Activated B cell treated with CpG ODN at 0.5 μM for 24 hours (primary cell): ENCODE measurements at regions not wholly inside any gene's neighbourhood (a gene's known extent, or its start where the extent isn't known, plus 50 kb on each side); places are given as distances from the start of the nearest gene placed in this dataset.

Source experiments
- ATAC-seq: fragments of 200-7000 bp; cut with Tn5 transposase; one replicate; pipeline ENCODE4 v1.10.0; 2021; ENCODE audit warnings: low read depth, mild to moderate bottlenecking, moderate library complexity
- CTCF ChIA-PET: fragments of 350-600 bp; sonication (Branson Sonifier 250); formaldehyde crosslinking; loops from one replicate; lab custom pipeline; 2021; ENCODE audit warnings: antibody characterized with exemption; lab: Charles Lee
- POLR2A ChIA-PET: fragments of 350-600 bp; sonication (Branson Sonifier 250); formaldehyde crosslinking; loops from one replicate; lab custom pipeline; 2021; ENCODE audit warnings: antibody characterized with exemption; lab: Charles Lee
- DNase-seq: peaks from one replicate; pipeline ENCODE4 v3.0.0; 2022
- H3K27ac Mint-ChIP-seq: one replicate; pipeline ENCODE4 v1.8.0; 2020; ENCODE audit warnings: mixed read lengths
- H3K27me3 Mint-ChIP-seq: one replicate; pipeline ENCODE4 v1.8.0; 2021; ENCODE audit warnings: mixed read lengths
- H3K36me3 Mint-ChIP-seq: one replicate; pipeline ENCODE4 v1.8.0; 2021; ENCODE audit warnings: low read depth, mixed read lengths
- H3K4me1 Mint-ChIP-seq: one replicate; pipeline ENCODE4 v1.8.0; 2021; ENCODE audit warnings: mixed read lengths
- H3K4me3 Mint-ChIP-seq: one replicate; pipeline ENCODE4 v1.8.0; 2020; ENCODE audit warnings: mild to moderate bottlenecking, mixed read lengths
- H3K9me3 Mint-ChIP-seq: one replicate; pipeline ENCODE4 v1.8.0; 2020; ENCODE audit warnings: mixed read lengths
- intact Hi-C: fragments of 100-400 bp; cut with micrococcal nuclease; formaldehyde crosslinking; loops from one replicate; pipeline ENCODE4 v1.15.1; 2024
- TF ChIP-seq, protein P1 (sequence below): fragments of 200-600 bp; IDR thresholded peaks from one replicate; pipeline ENCODE4 v1.8.0; 2022; ENCODE audit warnings: antibody characterized with exemption, mild to moderate bottlenecking

DNA sequence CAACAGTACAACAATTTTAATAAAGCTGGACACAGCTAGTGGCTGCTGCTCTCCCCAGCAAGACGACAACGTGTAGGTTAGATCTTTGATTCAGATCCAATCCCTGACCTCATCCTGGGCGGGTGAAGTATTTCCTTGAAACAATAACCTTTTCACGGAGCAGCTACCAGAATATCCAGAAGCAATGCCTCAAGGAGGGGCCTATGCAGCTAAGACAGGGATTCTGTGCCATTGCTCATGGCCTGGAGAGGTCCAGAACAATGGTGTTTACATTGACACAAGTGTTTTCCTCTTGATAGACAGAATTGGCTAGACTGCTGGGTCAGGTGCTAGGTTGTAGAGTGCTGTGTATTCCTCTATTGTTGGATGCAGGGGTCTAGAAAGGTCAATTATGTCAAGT lies 520.1 kb downstream of the BCL11A start:
- TF ChIP-seq, protein P1, sequence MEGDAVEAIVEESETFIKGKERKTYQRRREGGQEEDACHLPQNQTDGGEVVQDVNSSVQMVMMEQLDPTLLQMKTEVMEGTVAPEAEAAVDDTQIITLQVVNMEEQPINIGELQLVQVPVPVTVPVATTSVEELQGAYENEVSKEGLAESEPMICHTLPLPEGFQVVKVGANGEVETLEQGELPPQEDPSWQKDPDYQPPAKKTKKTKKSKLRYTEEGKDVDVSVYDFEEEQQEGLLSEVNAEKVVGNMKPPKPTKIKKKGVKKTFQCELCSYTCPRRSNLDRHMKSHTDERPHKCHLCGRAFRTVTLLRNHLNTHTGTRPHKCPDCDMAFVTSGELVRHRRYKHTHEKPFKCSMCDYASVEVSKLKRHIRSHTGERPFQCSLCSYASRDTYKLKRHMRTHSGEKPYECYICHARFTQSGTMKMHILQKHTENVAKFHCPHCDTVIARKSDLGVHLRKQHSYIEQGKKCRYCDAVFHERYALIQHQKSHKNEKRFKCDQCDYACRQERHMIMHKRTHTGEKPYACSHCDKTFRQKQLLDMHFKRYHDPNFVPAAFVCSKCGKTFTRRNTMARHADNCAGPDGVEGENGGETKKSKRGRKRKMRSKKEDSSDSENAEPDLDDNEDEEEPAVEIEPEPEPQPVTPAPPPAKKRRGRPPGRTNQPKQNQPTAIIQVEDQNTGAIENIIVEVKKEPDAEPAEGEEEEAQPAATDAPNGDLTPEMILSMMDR: no peak
- peaks cover 25% of the 10 kb centered on the region for H3K9me3 Mint-ChIP-seq
- DNase-seq (no peak), ATAC-seq (no peak)
- no peaks in the 10 kb centered on the region for H3K4me1 Mint-ChIP-seq
- intact Hi-C loops: no loop called here
- CTCF ChIA-PET: no interaction called here
- no peak overlapping the region for H3K4me3 Mint-ChIP-seq
- H3K36me3 Mint-ChIP-seq: peaks cover 11% of the 10 kb centered on the region
- no peaks in the 10 kb centered on the region for H3K27me3 Mint-ChIP-seq
- POLR2A ChIA-PET: interaction anchor here (0.5 kb wide), 1 partner anchor 316 kb away, joined by 3 read pairs; no protein-coding TSS in a partner anchor
- H3K27ac Mint-ChIP-seq: no peak overlapping the region

DNA sequence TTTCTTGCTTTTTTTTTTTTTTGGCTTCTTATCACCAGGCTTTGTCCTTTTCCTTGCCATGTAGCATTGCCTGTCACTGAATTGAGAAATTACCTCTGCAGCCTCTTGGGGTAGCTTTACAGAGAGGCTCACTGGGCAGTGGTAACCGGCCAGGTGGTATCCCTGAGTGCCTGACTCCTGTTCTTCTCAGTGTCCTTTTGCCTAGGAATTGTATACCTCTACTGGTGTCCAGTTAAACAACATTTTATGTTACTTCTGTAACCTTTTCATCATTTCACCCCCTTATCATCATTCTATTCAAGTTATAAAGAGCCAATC lies 523.9 kb downstream of the BCL11A start:
- TF ChIP-seq, protein P1: no peak
- intact Hi-C loops: no loop called here
- Mint-ChIP-seq H3K27me3 (no peaks in the 10 kb centered on the region), H3K9me3 (peaks cover 25% of the 10 kb centered on the region), H3K36me3 (peaks cover 11% of the 10 kb centered on the region), H3K4me1 (no peaks in the 10 kb centered on the region), H3K4me3 (no peak overlapping the region), H3K27ac (no peak overlapping the region)
- ChIA-PET POLR2A (interaction anchor here (0.5 kb wide), 1 partner anchor 12 kb away, joined by 3 read pairs; no protein-coding TSS in a partner anchor), CTCF (no interaction called here)
- ATAC-seq (no peak), DNase-seq (no peak)

DNA sequence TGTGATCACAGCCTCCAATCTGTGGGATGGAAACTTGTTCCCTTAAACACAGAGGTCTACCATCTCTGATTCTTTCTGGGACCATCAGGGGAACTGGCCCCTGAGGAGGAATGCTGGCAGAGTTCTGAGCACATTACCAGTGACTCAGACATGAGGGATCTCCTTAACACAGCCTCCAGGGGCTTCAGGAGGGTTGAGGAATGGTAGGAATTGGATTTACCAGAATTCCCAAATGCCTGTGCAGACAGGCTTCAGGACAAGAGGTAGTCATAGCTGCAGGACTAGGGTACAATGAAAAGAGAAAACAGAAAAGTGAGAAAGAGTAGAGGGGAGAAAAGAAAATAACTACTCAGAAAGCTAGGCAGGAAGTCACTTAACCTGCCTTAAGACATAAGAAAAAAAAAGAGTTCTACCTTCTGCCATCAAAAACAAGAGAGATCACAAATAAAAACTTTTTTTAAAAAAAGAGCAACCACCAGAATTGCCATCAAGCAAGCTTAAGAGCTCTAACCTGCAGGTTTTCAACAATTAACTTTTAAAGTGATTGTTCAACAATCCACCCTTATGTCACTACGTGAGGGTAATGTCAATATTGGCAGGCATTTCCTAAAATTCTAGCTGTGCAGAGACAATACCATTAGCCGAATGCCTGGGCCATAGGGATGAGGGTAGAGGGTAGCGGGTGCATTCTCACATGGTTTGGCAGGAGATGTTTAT lies 524.4 kb downstream of the BCL11A start:
- H3K27ac Mint-ChIP-seq: no peak overlapping the region
- TF ChIP-seq, protein P1: no peak
- peaks cover 3% of the 10 kb centered on the region for H3K4me1 Mint-ChIP-seq
- no peak for ATAC-seq
- H3K27me3 Mint-ChIP-seq: no peaks in the 10 kb centered on the region
- CTCF ChIA-PET: no interaction called here
- intact Hi-C loops: no loop called here
- POLR2A ChIA-PET: interaction anchor here (0.5 kb wide), 1 partner anchor 12 kb away, joined by 3 read pairs; no protein-coding TSS in a partner anchor
- no peak for DNase-seq
- H3K36me3 Mint-ChIP-seq: peaks cover 11% of the 10 kb centered on the region
- H3K9me3 Mint-ChIP-seq: peaks cover 20% of the 10 kb centered on the region
- no peak overlapping the region for H3K4me3 Mint-ChIP-seq

DNA sequence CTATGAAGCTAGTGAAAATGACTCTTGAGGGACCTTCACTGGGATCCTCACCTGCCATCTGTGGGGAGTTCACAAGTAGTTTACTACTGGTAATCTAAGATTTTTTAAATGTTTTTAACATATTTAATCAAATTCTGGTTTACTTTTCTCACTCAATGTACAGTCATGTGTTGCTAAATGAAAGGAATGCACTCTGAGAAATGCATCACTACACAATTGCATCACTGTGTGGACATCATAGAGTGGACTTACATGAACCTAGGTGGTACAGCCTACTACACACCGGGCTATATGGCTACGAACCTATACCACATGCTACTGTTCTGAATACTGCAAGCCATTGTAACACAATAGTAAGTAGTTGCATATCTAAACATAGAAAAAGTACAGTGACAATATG lies 528.0 kb downstream of the BCL11A start:
- peaks cover 1% of the 10 kb centered on the region for H3K27me3 Mint-ChIP-seq
- H3K36me3 Mint-ChIP-seq: peaks cover 2% of the 10 kb centered on the region
- CTCF ChIA-PET: no interaction called here
- H3K4me3 Mint-ChIP-seq: no peak overlapping the region
- ATAC-seq (no peak), DNase-seq (no peak)
- H3K27ac Mint-ChIP-seq: no peak overlapping the region
- intact Hi-C loops: no loop called here
- peaks cover 11% of the 10 kb centered on the region for H3K4me1 Mint-ChIP-seq
- TF ChIP-seq, protein P1: no peak
- peaks cover 2% of the 10 kb centered on the region for H3K9me3 Mint-ChIP-seq
- POLR2A ChIA-PET: no interaction called here

DNA sequence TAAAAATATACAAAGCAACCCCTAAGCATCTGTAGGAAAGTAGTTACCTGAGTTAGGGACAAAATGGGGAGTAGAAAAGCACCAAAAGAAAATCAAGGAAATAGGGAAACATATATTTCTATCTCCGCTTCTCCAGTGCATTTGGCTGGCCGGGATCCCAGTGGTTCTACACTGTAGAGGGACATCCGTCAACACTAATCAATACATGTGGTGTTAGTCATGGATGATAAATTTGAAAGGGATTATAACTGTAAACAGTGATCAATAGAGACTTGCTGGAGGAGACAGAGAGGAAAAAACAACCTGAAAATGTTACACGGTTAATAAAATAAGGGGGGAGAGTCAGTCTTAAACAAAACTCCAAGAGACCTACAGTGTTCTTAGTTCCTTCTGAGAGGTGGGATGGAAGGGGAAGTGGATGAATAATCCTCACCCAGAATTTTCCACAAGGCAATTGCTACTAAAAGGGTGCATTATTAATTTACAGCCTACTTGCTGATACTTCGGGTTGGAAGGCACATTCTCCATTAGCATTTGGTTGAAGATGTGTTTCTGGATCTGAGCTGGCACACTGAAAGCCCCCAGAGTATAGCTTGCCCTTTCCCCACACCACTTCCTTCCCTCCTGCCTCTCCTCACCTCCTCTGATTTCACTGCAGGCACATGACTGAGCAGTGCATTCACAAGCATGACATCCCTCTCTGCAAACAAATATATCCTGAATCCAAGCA lies 530.0 kb downstream of the BCL11A start:
- DNase-seq: no peak

More for the DNA sequence above, 530.0 kb downstream of the BCL11A start:
- peaks cover 11% of the 10 kb centered on the region for H3K4me1 Mint-ChIP-seq
- POLR2A ChIA-PET: no interaction called here
- peaks cover 2% of the 10 kb centered on the region for H3K36me3 Mint-ChIP-seq
- no peak for ATAC-seq
- no peak overlapping the region for H3K27ac Mint-ChIP-seq
- peaks cover 3% of the 10 kb centered on the region for H3K27me3 Mint-ChIP-seq
- intact Hi-C loops: no loop called here
- no peak overlapping the region for H3K4me3 Mint-ChIP-seq
- CTCF ChIA-PET: no interaction called here
- TF ChIP-seq, protein P1: no peak
- H3K9me3 Mint-ChIP-seq: peaks cover 6% of the 10 kb centered on the region
